ENCODE measurements at regions not wholly inside any gene's neighbourhood (a gene's known extent, or its start where the extent isn't known, plus 50 kb on each side); places are given as distances from the start of the nearest gene placed in this dataset.

- CTCF ChIA-PET: no interaction called here
- no peak for TF ChIP-seq CTCF (IDR thresholded peaks at IDR 0.05; ENCODE audit: low read depth, low read length)
These were observed 913.9 kb upstream of the SEL1L start for GRCh38 chr14:82447586-82447985.

GRCh38 chr14:82449926-82450468 lies 916.3 kb upstream of the SEL1L start:
- no peak overlapping the region for H3K4me3 ChIP-seq (ENCODE audit: low read depth, low read length)
- H3K27ac ChIP-seq (ENCODE audit: low read depth, low read length): no peak overlapping the region
- ChIA-PET POLR2A (no interaction called here), CTCF (no interaction called here)
- no peak for DNase-seq (ENCODE audit: low read depth, low spot score)
- H3K9me3 ChIP-seq (ENCODE audit: control insufficient read depth, insufficient read depth, low read length): peaks cover 8% of the 10 kb centered on the region; the same call in 1 of the 2 replicates
- TF ChIP-seq CTCF (IDR thresholded peaks at IDR 0.05; ENCODE audit: low read depth, low read length): no peak
- H3K27me3 ChIP-seq (ENCODE audit: control insufficient read depth, insufficient read depth, low read length): no peaks in the 10 kb centered on the region

More at GRCh38 chr14:82447586-82447985, 913.9 kb upstream of the SEL1L start:
- DNase-seq (ENCODE audit: low read depth, low spot score): no peak
- H3K9me3 ChIP-seq (ENCODE audit: control insufficient read depth, insufficient read depth, low read length): no peaks in the 10 kb centered on the region; the same call in 1 of the 2 replicates
- POLR2A ChIA-PET: no interaction called here
- no peaks in the 10 kb centered on the region for H3K27me3 ChIP-seq (ENCODE audit: control insufficient read depth, insufficient read depth, low read length)
- no peak overlapping the region for H3K4me3 ChIP-seq (ENCODE audit: low read depth, low read length)
- no peak overlapping the region for H3K27ac ChIP-seq (ENCODE audit: low read depth, low read length)

- TF ChIP-seq CTCF (IDR thresholded peaks at IDR 0.05; ENCODE audit: low read depth, low read length): no peak
- no peak for DNase-seq (ENCODE audit: low read depth, low spot score)
- Histone ChIP-seq H3K4me3 (ENCODE audit: low read depth, low read length) (no peak overlapping the region), H3K27me3 (ENCODE audit: control insufficient read depth, insufficient read depth, low read length) (no peaks in the 10 kb centered on the region), H3K27ac (ENCODE audit: low read depth, low read length) (no peak overlapping the region), H3K9me3 (ENCODE audit: control insufficient read depth, insufficient read depth, low read length) (peaks cover 8% of the 10 kb centered on the region; the same call in 1 of the 2 replicates)
- ChIA-PET POLR2A (no interaction called here), CTCF (no interaction called here)
These were observed 918.0 kb upstream of the SEL1L start for GRCh38 chr14:82451675-82452074.

- POLR2A ChIA-PET: no interaction called here
- no peaks in the 10 kb centered on the region for H3K9me3 ChIP-seq (ENCODE audit: control insufficient read depth, insufficient read depth, low read length)
These were observed 948.7 kb upstream of the SEL1L start for GRCh38 chr14:82482345-82482744.

GRCh38 chr14:82488473-82488872 lies 954.8 kb upstream of the SEL1L start:
- CTCF ChIA-PET: no interaction called here
- no peak for TF ChIP-seq CTCF (IDR thresholded peaks at IDR 0.05; ENCODE audit: low read depth, low read length)
- Histone ChIP-seq H3K27me3 (ENCODE audit: control insufficient read depth, insufficient read depth, low read length) (no peaks in the 10 kb centered on the region), H3K4me3 (ENCODE audit: low read depth, low read length) (no peak overlapping the region), H3K9me3 (ENCODE audit: control insufficient read depth, insufficient read depth, low read length) (peaks cover 5% of the 10 kb centered on the region; the same call in 1 of the 2 replicates), H3K27ac (ENCODE audit: low read depth, low read length) (no peak overlapping the region)
- no peak for DNase-seq (ENCODE audit: low read depth, low spot score)
- POLR2A ChIA-PET: no interaction called here

More at GRCh38 chr14:82482345-82482744, 948.7 kb upstream of the SEL1L start:
- DNase-seq (ENCODE audit: low read depth, low spot score): no peak
- CTCF ChIA-PET: no interaction called here
- TF ChIP-seq CTCF (IDR thresholded peaks at IDR 0.05; ENCODE audit: low read depth, low read length): no peak
- Histone ChIP-seq H3K27me3 (ENCODE audit: control insufficient read depth, insufficient read depth, low read length) (no peaks in the 10 kb centered on the region), H3K4me3 (ENCODE audit: low read depth, low read length) (no peak overlapping the region), H3K27ac (ENCODE audit: low read depth, low read length) (no peak overlapping the region)
